ENCODE measurements at regions not wholly inside any gene's neighbourhood (a gene's known extent, or its start where the extent isn't known, plus 50 kb on each side); places are given as distances from the start of the nearest gene placed in this dataset.

DNA sequence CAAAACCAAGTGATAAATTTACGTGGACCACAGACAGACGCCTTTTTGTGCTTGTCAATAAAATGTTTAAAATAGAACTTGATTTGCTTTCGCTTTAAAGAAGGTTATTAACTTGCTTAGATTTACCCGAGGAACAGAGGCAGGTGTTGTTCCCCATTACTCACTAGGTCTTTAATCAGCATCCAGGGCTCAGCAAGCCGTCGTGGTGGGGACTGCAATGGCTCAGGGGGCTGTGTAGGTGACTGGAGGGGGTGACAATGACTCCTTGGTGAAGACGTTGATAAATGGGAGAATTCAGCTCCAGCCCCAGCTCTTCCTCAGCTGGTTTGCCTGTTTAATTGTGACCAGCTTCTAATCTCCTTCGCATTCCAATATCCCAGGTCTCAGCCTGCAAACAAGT lies 231.4 kb downstream of the TMEM114 start:
- Histone ChIP-seq H2AFZ (no peak overlapping the region), H3K4me1 (ENCODE audit: insufficient read depth) (no peaks in the 10 kb centered on the region), H3K9me2 (ENCODE audit: insufficient read depth) (no peaks in the 10 kb centered on the region), H3K27ac (ENCODE audit: low read depth) (no peak overlapping the region), H3K4me3 (no peak overlapping the region), H3K27me3 (ENCODE audit: insufficient read depth) (no peaks in the 10 kb centered on the region), H4K20me1 (replicated peaks; ENCODE audit: insufficient read depth) (no peaks in the 10 kb centered on the region), H3K36me3 (ENCODE audit: insufficient read depth) (0 out of 2 replicates have a peak, but pooled peaks cover 6% of the 10 kb centered on the region), H3K79me2 (replicated peaks; ENCODE audit: insufficient read depth) (no peaks in the 10 kb centered on the region), H3F3A (replicated peaks; ENCODE audit: low read depth) (no peaks in the 10 kb centered on the region), H3K4me2 (no peak overlapping the region)
- H3K4me1 Mint-ChIP-seq = 0 out of 3 replicates have a peak, but pooled peaks cover 3% of the 10 kb centered on the region
- no peak overlapping the region; the same call in 1 of the 2 replicates for H3K27ac Mint-ChIP-seq
- H3K4me3 Mint-ChIP-seq = no peak overlapping the region
- ATAC-seq (no peak), DNase-seq (ENCODE audit: low spot score) (no peak)
- H3K27me3 Mint-ChIP-seq (ENCODE audit: insufficient read depth, low read depth, poor library complexity) = peaks cover 2% of the 10 kb centered on the region
- H3K9me3 Mint-ChIP-seq = no peaks in the 10 kb centered on the region
- TF ChIP-seq CREB1 (CRISPR knock-in tag; IDR thresholded peaks at IDR 0.05; ENCODE audit: low read depth) = no peak
- no peak for TF ChIP-seq POLR2AphosphoS5 (IDR thresholded peaks at IDR 0.05; ENCODE audit: low read depth)
- no peak for TF ChIP-seq EZH2phosphoT487 (IDR thresholded peaks at IDR 0.05; ENCODE audit: unreplicated experiment)
- TF ChIP-seq, protein P1, sequence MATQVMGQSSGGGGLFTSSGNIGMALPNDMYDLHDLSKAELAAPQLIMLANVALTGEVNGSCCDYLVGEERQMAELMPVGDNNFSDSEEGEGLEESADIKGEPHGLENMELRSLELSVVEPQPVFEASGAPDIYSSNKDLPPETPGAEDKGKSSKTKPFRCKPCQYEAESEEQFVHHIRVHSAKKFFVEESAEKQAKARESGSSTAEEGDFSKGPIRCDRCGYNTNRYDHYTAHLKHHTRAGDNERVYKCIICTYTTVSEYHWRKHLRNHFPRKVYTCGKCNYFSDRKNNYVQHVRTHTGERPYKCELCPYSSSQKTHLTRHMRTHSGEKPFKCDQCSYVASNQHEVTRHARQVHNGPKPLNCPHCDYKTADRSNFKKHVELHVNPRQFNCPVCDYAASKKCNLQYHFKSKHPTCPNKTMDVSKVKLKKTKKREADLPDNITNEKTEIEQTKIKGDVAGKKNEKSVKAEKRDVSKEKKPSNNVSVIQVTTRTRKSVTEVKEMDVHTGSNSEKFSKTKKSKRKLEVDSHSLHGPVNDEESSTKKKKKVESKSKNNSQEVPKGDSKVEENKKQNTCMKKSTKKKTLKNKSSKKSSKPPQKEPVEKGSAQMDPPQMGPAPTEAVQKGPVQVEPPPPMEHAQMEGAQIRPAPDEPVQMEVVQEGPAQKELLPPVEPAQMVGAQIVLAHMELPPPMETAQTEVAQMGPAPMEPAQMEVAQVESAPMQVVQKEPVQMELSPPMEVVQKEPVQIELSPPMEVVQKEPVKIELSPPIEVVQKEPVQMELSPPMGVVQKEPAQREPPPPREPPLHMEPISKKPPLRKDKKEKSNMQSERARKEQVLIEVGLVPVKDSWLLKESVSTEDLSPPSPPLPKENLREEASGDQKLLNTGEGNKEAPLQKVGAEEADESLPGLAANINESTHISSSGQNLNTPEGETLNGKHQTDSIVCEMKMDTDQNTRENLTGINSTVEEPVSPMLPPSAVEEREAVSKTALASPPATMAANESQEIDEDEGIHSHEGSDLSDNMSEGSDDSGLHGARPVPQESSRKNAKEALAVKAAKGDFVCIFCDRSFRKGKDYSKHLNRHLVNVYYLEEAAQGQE (IDR thresholded peaks at IDR 0.05; ENCODE audit: unreplicated experiment) = no peak
- no peak for TF ChIP-seq EZH2 (IDR thresholded peaks at IDR 0.05; ENCODE audit: low read depth, unreplicated experiment)
- no peak for TF ChIP-seq ZNF114 (CRISPR knock-in tag; IDR thresholded peaks at IDR 0.05)
- TF ChIP-seq JUNB (IDR thresholded peaks at IDR 0.05; ENCODE audit: unreplicated experiment) = no peak
- TF ChIP-seq, protein P2, sequence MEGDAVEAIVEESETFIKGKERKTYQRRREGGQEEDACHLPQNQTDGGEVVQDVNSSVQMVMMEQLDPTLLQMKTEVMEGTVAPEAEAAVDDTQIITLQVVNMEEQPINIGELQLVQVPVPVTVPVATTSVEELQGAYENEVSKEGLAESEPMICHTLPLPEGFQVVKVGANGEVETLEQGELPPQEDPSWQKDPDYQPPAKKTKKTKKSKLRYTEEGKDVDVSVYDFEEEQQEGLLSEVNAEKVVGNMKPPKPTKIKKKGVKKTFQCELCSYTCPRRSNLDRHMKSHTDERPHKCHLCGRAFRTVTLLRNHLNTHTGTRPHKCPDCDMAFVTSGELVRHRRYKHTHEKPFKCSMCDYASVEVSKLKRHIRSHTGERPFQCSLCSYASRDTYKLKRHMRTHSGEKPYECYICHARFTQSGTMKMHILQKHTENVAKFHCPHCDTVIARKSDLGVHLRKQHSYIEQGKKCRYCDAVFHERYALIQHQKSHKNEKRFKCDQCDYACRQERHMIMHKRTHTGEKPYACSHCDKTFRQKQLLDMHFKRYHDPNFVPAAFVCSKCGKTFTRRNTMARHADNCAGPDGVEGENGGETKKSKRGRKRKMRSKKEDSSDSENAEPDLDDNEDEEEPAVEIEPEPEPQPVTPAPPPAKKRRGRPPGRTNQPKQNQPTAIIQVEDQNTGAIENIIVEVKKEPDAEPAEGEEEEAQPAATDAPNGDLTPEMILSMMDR (conservative IDR thresholded peaks at IDR 0.05; ENCODE audit: low read depth in 2 of 2) = no peak
- TF ChIP-seq, protein P3, sequence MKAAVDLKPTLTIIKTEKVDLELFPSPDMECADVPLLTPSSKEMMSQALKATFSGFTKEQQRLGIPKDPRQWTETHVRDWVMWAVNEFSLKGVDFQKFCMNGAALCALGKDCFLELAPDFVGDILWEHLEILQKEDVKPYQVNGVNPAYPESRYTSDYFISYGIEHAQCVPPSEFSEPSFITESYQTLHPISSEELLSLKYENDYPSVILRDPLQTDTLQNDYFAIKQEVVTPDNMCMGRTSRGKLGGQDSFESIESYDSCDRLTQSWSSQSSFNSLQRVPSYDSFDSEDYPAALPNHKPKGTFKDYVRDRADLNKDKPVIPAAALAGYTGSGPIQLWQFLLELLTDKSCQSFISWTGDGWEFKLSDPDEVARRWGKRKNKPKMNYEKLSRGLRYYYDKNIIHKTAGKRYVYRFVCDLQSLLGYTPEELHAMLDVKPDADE (IDR thresholded peaks at IDR 0.05) = no peak
- TF ChIP-seq, protein P4, sequence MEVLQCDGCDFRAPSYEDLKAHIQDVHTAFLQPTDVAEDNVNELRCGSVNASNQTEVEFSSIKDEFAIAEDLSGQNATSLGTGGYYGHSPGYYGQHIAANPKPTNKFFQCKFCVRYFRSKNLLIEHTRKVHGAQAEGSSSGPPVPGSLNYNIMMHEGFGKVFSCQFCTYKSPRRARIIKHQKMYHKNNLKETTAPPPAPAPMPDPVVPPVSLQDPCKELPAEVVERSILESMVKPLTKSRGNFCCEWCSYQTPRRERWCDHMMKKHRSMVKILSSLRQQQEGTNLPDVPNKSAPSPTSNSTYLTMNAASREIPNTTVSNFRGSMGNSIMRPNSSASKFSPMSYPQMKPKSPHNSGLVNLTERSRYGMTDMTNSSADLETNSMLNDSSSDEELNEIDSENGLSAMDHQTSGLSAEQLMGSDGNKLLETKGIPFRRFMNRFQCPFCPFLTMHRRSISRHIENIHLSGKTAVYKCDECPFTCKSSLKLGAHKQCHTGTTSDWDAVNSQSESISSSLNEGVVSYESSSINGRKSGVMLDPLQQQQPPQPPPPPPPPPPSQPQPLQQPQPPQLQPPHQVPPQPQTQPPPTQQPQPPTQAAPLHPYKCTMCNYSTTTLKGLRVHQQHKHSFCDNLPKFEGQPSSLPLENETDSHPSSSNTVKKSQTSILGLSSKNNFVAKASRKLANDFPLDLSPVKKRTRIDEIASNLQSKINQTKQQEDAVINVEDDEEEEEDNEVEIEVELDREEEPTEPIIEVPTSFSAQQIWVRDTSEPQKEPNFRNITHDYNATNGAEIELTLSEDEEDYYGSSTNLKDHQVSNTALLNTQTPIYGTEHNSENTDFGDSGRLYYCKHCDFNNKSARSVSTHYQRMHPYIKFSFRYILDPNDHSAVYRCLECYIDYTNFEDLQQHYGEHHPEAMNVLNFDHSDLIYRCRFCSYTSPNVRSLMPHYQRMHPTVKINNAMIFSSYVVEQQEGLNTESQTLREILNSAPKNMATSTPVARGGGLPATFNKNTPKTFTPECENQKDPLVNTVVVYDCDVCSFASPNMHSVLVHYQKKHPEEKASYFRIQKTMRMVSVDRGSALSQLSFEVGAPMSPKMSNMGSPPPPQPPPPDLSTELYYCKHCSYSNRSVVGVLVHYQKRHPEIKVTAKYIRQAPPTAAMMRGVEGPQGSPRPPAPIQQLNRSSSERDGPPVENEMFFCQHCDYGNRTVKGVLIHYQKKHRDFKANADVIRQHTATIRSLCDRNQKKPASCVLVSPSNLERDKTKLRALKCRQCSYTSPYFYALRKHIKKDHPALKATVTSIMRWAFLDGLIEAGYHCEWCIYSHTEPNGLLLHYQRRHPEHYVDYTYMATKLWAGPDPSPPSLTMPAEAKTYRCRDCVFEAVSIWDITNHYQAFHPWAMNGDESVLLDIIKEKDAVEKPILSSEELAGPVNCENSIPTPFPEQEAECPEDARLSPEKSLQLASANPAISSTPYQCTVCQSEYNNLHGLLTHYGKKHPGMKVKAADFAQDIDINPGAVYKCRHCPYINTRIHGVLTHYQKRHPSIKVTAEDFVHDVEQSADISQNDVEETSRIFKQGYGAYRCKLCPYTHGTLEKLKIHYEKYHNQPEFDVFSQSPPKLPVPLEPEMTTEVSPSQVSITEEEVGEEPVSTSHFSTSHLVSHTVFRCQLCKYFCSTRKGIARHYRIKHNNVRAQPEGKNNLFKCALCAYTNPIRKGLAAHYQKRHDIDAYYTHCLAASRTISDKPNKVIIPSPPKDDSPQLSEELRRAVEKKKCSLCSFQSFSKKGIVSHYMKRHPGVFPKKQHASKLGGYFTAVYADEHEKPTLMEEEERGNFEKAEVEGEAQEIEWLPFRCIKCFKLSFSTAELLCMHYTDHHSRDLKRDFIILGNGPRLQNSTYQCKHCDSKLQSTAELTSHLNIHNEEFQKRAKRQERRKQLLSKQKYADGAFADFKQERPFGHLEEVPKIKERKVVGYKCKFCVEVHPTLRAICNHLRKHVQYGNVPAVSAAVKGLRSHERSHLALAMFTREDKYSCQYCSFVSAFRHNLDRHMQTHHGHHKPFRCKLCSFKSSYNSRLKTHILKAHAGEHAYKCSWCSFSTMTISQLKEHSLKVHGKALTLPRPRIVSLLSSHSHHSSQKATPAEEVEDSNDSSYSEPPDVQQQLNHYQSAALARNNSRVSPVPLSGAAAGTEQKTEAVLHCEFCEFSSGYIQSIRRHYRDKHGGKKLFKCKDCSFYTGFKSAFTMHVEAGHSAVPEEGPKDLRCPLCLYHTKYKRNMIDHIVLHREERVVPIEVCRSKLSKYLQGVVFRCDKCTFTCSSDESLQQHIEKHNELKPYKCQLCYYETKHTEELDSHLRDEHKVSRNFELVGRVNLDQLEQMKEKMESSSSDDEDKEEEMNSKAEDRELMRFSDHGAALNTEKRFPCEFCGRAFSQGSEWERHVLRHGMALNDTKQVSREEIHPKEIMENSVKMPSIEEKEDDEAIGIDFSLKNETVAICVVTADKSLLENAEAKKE (CRISPR knock-in tag; IDR thresholded peaks at IDR 0.05) = no peak
- no peak for TF ChIP-seq STAT1 (IDR thresholded peaks at IDR 0.05; ENCODE audit: unreplicated experiment)
- no peak for TF ChIP-seq NANOG (IDR thresholded peaks at IDR 0.05; ENCODE audit: borderline replicate concordance)
- no peak for TF ChIP-seq ZNF331 (CRISPR knock-in tag; IDR thresholded peaks at IDR 0.05; ENCODE audit: low read depth)
- no peaks in the 10 kb centered on the region for H3K36me3 Mint-ChIP-seq (ENCODE audit: low read depth)

Data from GM23338 (cell line).